ENCODE measurements at regions not wholly inside any gene's neighbourhood (a gene's known extent, or its start where the extent isn't known, plus 50 kb on each side); places are given as distances from the start of the nearest gene placed in this dataset.

DNA sequence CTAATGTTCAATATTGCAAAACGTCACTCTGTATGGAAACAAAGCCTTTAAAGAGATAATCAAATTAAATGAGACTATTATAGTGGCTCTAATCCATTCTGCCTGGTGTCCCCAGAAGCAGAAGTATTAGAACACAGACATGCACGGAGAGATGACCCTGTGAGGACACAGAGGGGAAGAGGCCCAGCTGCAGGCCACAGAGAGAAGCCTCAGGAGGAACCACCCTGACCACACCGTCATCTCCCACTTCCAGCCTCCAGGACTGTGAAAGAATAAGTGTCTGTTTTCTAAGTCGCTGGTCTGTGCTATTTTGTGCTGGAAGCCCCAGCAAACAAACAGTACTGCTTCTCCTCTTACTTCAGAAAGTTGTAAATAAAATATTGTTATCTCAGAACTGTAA is 283.5 kb upstream of the ADARB2 start:
- 61 to 67% methylated on average over 3 of the region's 4 CpGs for WGBS, 2 donors (ENCODE audit: low coverage in 1 of 2)
- Histone ChIP-seq H3K27me3 (peaks cover 9% of the 10 kb centered on the region), H3K27ac (no peak overlapping the region), H3K4me1 (peaks cover 0 to 4% (median 0%) of the 10 kb centered on the region in 3 donors), H3K4me3 (no peak overlapping the region), H3K9me3 (no peaks in the 10 kb centered on the region), H3K36me3 (no peaks in the 10 kb centered on the region)
- no peak for ATAC-seq
- TF ChIP-seq, protein P1, sequence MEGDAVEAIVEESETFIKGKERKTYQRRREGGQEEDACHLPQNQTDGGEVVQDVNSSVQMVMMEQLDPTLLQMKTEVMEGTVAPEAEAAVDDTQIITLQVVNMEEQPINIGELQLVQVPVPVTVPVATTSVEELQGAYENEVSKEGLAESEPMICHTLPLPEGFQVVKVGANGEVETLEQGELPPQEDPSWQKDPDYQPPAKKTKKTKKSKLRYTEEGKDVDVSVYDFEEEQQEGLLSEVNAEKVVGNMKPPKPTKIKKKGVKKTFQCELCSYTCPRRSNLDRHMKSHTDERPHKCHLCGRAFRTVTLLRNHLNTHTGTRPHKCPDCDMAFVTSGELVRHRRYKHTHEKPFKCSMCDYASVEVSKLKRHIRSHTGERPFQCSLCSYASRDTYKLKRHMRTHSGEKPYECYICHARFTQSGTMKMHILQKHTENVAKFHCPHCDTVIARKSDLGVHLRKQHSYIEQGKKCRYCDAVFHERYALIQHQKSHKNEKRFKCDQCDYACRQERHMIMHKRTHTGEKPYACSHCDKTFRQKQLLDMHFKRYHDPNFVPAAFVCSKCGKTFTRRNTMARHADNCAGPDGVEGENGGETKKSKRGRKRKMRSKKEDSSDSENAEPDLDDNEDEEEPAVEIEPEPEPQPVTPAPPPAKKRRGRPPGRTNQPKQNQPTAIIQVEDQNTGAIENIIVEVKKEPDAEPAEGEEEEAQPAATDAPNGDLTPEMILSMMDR (IDR thresholded peaks at IDR 0.05) = no peak
- TF ChIP-seq POLR2A (IDR thresholded peaks at IDR 0.05) (no peak), POLR2AphosphoS5 (IDR thresholded peaks at IDR 0.05) (no peak), EP300 (IDR thresholded peaks at IDR 0.05) (no peak)

GRCh38 chr10:2019803-2020202 is 282.5 kb upstream of the ADARB2 start:
- WGBS, 2 donors (ENCODE audit: low coverage in 1 of 2) = 80 to 100% methylated on average over 3 to 5 of the region's 12 CpGs

GRCh38 chr10:2019281-2019680 is 282.0 kb upstream of the ADARB2 start:
- Histone ChIP-seq H3K27me3 (peaks cover 9% of the 10 kb centered on the region), H3K4me1 (peaks cover 0 to 4% (median 0%) of the 10 kb centered on the region in 3 donors), H3K4me3 (no peak overlapping the region), H3K27ac (no peak overlapping the region), H3K9me3 (no peaks in the 10 kb centered on the region), H3K36me3 (no peaks in the 10 kb centered on the region)
- no peak for ATAC-seq
- TF ChIP-seq POLR2AphosphoS5 (IDR thresholded peaks at IDR 0.05) = no peak
- no peak for TF ChIP-seq POLR2A (IDR thresholded peaks at IDR 0.05)
- no peak for TF ChIP-seq EP300 (IDR thresholded peaks at IDR 0.05)
- TF ChIP-seq, protein P1 (IDR thresholded peaks at IDR 0.05) = no peak
- 60% methylated on average over 1 of the region's 3 CpGs; no CpG with 5 or more reads in 1 of the 2 donors for WGBS, 2 donors (ENCODE audit: low coverage in 1 of 2)

More at GRCh38 chr10:2019803-2020202, 282.5 kb upstream of the ADARB2 start:
- Histone ChIP-seq H3K9me3 (no peaks in the 10 kb centered on the region), H3K27me3 (peaks cover 9% of the 10 kb centered on the region), H3K4me3 (no peak overlapping the region), H3K4me1 (peaks cover 0 to 4% (median 0%) of the 10 kb centered on the region in 3 donors), H3K27ac (no peak overlapping the region), H3K36me3 (no peaks in the 10 kb centered on the region)
- TF ChIP-seq, protein P1 (IDR thresholded peaks at IDR 0.05) = no peak
- TF ChIP-seq POLR2A (IDR thresholded peaks at IDR 0.05) (no peak), EP300 (IDR thresholded peaks at IDR 0.05) (no peak), POLR2AphosphoS5 (IDR thresholded peaks at IDR 0.05) (no peak)
- ATAC-seq = no peak

GRCh38 chr10:2014541-2014940 is 277.2 kb upstream of the ADARB2 start:
- H3K9me3 ChIP-seq = no peaks in the 10 kb centered on the region
- H3K36me3 ChIP-seq = no peaks in the 10 kb centered on the region
- no peak overlapping the region for H3K4me3 ChIP-seq
- TF ChIP-seq EP300 (IDR thresholded peaks at IDR 0.05) (no peak), POLR2AphosphoS5 (IDR thresholded peaks at IDR 0.05) (no peak), POLR2A (IDR thresholded peaks at IDR 0.05) (no peak)
- TF ChIP-seq, protein P1 (IDR thresholded peaks at IDR 0.05) = no peak
- 78 to 90% methylated on average over 3 to 12 of the region's 12 CpGs for WGBS, 2 donors (ENCODE audit: low coverage in 1 of 2)
- H3K4me1 ChIP-seq = no peaks in the 10 kb centered on the region
- ATAC-seq = no peak
- H3K27me3 ChIP-seq = peaks cover 4% of the 10 kb centered on the region
- H3K27ac ChIP-seq = no peak overlapping the region

DNA sequence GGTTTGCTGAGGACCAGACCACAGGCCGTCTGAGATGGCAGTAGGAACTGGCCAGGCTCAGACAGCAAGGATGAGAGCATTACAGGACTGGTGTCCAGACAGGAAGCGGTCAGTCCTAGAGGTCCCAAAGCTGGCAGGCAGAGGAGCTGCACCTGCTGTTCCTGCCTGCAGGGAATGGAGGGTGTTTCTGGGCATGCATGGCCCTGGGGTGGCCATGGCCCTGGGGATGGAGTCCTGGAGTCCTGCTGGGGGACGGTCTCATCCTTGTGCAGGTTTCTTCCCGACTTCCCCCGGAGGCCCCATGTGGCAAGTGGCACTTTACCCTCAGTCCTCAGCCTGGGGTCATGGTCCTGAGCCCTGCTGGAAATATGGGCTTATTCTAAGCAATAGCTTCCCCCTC is 274.9 kb upstream of the ADARB2 start:
- WGBS, 2 donors (ENCODE audit: low coverage in 1 of 2) = 91% methylated on average over 4 of the region's 5 CpGs; no CpG with 5 or more reads in 1 of the 2 donors
- Histone ChIP-seq H3K4me1 (no peaks in the 10 kb centered on the region), H3K27ac (no peak overlapping the region), H3K9me3 (no peaks in the 10 kb centered on the region), H3K36me3 (no peaks in the 10 kb centered on the region), H3K27me3 (no peaks in the 10 kb centered on the region), H3K4me3 (no peak overlapping the region)
- TF ChIP-seq EP300 (IDR thresholded peaks at IDR 0.05) (no peak), POLR2A (IDR thresholded peaks at IDR 0.05) (no peak), POLR2AphosphoS5 (IDR thresholded peaks at IDR 0.05) (no peak)
- TF ChIP-seq, protein P1 (IDR thresholded peaks at IDR 0.05) = no peak
- ATAC-seq = no peak
